HG03571 (cell line): ENCODE measurements at regions not wholly inside any gene's neighbourhood (a gene's known extent, or its start where the extent isn't known, plus 50 kb on each side); places are given as distances from the start of the nearest gene placed in this dataset.

ENCODE experiments used
- ATAC-seq: cut with Tn5 transposase; IDR thresholded peaks from one replicate; pipeline ENCODE4 v1.9.1; 2021; ENCODE audit not compliant: unreplicated experiment

- ATAC-seq: no peak
These were observed 201.2 kb upstream of the GAS1 start for GRCh38 chr9:87148331-87149104.

GRCh38 chr9:87149799-87150198 lies 202.5 kb upstream of the GAS1 start:
- no peak for ATAC-seq

GRCh38 chr9:87152256-87152655 lies 204.9 kb upstream of the GAS1 start:
- no peak for ATAC-seq

- ATAC-seq: no peak
These were observed 208.9 kb upstream of the GAS1 start for GRCh38 chr9:87156247-87156646.

- ATAC-seq: no peak
These were observed 210.2 kb upstream of the GAS1 start for GRCh38 chr9:87157366-87158031.

- ATAC-seq: no peak
These were observed 211.5 kb upstream of the GAS1 start for GRCh38 chr9:87158765-87159164.

- ATAC-seq: no peak
These were observed 213.1 kb upstream of the GAS1 start for GRCh38 chr9:87160148-87161102.

- no peak for ATAC-seq
These were observed 219.9 kb upstream of the GAS1 start for GRCh38 chr9:87167161-87167560.

GRCh38 chr9:87167582-87167981 lies 220.3 kb upstream of the GAS1 start:
- no peak for ATAC-seq

- ATAC-seq: no peak
These were observed 231.0 kb upstream of the GAS1 start for GRCh38 chr9:87178302-87178701.

GRCh38 chr9:87179553-87180340 lies 232.4 kb upstream of the GAS1 start:
- ATAC-seq: no peak

GRCh38 chr9:87180361-87180760 lies 233.1 kb upstream of the GAS1 start:
- ATAC-seq: no peak

- no peak for ATAC-seq
These were observed 233.5 kb upstream of the GAS1 start for GRCh38 chr9:87180841-87181240.

- ATAC-seq: no peak
These were observed 234.4 kb upstream of the GAS1 start for GRCh38 chr9:87181670-87182069.

- ATAC-seq: no peak
These were observed 237.8 kb upstream of the GAS1 start for GRCh38 chr9:87184956-87185642.

- no peak for ATAC-seq
These were observed 240.3 kb upstream of the GAS1 start for GRCh38 chr9:87187656-87188055.

GRCh38 chr9:87189006-87189405 lies 241.7 kb upstream of the GAS1 start:
- no peak for ATAC-seq

GRCh38 chr9:87193151-87193550 lies 245.8 kb upstream of the GAS1 start:
- ATAC-seq: no peak

GRCh38 chr9:87193925-87194868 lies 246.9 kb upstream of the GAS1 start:
- no peak for ATAC-seq
